NB4 (cell line): ENCODE measurements at regions not wholly inside any gene's neighbourhood (a gene's known extent, or its start where the extent isn't known, plus 50 kb on each side); places are given as distances from the start of the nearest gene placed in this dataset.
"Not testable (repeated sequence)": the region's sequence is repeated elsewhere in the genome, so short reads cannot be mapped to it uniquely, and the experiment has no call there.

Experiments
- DNase-seq: peaks from one replicate; pipeline ENCODE4 v3.0.0; 2010; ENCODE audit warnings: low read depth
- H3K4me3 ChIP-seq: one replicate; pipeline ENCODE4 v1.5.1; 2011; ENCODE audit warnings: mild to moderate bottlenecking, low read depth, low read length, moderate library complexity
- MYC ChIP-seq: IDR thresholded peaks from 2 replicates; pipeline ENCODE4 v1.6.1; 2011; ENCODE audit warnings: low read depth, low read length
- POLR2A ChIP-seq: IDR thresholded peaks from 2 replicates; pipeline ENCODE4 v1.6.1; 2011; ENCODE audit warnings: mild to moderate bottlenecking; ENCODE audit not compliant: insufficient read length; ENCODE audit errors: extremely low read depth
- TF ChIP-seq, protein P1 (sequence below): IDR thresholded peaks from one replicate; pipeline ENCODE4 v1.5.1; 2012; ENCODE audit warnings: low read depth, low read length
- TF ChIP-seq, protein P2 (sequence below): IDR thresholded peaks from 2 replicates; pipeline ENCODE4 v1.6.1; 2011; ENCODE audit warnings: low read depth, low read length

DNA sequence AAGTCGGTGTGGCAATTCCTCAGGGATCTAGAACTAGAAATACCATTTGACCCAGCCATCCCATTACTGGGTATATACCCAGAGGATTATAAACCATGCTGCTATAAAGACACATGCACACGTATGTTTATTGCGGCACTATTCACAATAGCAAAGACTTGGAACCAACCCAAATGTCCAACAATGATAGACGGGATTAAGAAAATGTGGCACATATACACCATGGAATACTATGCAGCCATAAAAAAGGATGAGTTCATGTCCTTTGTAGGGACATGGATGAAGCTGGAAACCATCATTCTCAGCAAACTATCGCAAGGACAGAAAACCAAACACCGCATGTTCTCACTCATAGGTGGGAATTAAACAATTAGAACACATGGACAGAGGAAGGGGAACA is 80.6 kb upstream of the ST3GAL5 start:
- not testable (repeated sequence) for H3K4me3 ChIP-seq, DNase-seq

DNA sequence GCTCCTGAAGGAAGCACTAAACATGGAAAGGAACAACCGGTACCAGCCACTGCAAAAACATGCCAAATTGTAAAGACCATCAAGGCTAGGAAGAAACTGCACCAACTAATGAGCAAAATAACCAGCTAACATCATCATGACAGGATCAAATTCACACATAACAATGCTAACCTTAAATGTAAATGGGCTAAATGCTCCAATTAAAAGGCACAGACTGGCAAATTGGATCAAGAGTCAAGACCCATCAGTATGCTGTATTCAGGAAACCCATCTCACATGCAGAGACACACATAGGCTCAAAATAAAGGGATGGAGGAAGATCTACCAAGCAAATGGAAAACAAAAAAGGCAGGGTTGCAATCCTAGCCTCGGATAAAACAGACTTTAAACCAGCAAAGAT is 77.0 kb upstream of the ST3GAL5 start:
- H3K4me3 ChIP-seq, DNase-seq: not testable (repeated sequence)

DNA sequence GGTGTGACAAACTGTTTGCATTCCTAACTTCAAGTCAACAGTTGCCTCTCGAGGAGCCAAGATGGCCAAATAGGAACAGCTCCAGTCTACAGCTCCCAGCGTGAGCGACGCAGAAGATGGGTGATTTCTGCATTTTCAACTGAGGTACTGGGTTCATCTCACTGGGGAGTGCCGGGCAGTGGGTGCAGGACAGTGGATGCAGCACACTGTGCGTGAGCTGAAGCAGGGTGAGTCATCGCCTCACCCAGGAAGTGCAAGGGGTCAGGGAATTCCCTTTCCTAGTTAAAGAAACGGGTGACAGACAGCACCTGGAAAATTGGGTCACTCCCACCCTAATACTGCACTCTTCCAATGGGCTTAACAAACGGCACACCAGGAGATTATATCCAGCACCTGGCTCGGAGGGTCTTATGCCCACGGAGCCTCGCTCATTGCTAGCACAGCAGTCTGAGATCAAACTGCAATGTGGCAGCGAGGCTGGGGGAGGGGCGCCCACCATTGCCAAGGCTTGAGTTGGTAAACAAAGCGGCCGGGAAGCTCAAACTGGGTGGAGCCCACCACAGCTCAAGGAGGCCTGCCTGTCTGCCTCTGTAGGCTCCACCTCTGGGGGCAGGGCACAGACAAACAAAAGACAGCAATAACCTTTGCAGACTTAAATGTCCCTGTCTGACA is 75.1 kb upstream of the ST3GAL5 start:
- not testable (repeated sequence) for H3K4me3 ChIP-seq, DNase-seq

DNA sequence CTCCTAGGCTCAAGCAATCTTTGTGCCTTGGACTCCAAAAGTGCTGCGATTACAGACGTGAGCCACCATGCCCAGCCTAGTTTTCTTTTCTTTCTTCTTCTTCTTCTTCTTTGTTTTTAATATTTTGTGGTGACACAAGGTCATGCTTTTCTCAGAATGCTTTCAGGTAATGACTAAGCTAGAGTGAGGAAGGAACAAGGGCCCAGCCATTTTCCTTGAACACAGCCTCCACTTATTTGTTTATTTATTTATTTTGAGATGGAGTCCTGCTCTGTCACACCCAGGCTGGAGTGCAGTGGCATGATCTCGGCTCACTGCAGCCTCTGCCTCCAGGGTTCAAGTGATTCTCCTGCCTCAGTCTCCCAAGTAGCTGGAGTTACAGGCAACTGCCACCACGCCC is 74.3 kb upstream of the ST3GAL5 start:
- H3K4me3 ChIP-seq, result no peak overlapping the region
- TF ChIP-seq, protein P1, sequence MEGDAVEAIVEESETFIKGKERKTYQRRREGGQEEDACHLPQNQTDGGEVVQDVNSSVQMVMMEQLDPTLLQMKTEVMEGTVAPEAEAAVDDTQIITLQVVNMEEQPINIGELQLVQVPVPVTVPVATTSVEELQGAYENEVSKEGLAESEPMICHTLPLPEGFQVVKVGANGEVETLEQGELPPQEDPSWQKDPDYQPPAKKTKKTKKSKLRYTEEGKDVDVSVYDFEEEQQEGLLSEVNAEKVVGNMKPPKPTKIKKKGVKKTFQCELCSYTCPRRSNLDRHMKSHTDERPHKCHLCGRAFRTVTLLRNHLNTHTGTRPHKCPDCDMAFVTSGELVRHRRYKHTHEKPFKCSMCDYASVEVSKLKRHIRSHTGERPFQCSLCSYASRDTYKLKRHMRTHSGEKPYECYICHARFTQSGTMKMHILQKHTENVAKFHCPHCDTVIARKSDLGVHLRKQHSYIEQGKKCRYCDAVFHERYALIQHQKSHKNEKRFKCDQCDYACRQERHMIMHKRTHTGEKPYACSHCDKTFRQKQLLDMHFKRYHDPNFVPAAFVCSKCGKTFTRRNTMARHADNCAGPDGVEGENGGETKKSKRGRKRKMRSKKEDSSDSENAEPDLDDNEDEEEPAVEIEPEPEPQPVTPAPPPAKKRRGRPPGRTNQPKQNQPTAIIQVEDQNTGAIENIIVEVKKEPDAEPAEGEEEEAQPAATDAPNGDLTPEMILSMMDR, result no peak
- no peak for TF ChIP-seq MYC
- TF ChIP-seq, protein P2, sequence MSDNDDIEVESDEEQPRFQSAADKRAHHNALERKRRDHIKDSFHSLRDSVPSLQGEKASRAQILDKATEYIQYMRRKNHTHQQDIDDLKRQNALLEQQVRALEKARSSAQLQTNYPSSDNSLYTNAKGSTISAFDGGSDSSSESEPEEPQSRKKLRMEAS, result no peak
- no peak for TF ChIP-seq POLR2A
- no peak for DNase-seq

DNA sequence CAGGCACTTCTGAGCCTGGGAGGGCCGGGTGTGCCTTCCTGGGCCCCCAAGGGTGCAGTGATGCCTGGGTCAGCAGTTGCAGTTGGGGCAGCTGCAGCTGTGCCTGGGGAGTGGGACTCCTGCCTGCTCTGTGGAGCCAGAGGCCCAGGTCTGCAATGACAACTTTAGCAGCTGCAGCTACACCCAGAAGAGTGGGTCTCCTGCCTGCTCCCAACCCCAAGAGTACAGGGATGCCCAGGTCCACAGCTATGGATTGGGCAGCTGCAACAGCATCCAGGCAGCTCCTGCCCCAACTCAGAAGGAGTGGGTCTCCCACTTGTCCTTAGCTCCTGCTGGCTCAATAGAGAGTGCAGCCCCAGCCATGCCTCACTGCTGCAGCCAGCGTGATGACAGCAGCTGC is 73.0 kb upstream of the ST3GAL5 start:
- no peak for DNase-seq
- TF ChIP-seq, protein P1, result no peak
- TF ChIP-seq, protein P2, result no peak
- no peak for TF ChIP-seq MYC
- TF ChIP-seq POLR2A, result no peak
- no peak overlapping the region for H3K4me3 ChIP-seq

DNA sequence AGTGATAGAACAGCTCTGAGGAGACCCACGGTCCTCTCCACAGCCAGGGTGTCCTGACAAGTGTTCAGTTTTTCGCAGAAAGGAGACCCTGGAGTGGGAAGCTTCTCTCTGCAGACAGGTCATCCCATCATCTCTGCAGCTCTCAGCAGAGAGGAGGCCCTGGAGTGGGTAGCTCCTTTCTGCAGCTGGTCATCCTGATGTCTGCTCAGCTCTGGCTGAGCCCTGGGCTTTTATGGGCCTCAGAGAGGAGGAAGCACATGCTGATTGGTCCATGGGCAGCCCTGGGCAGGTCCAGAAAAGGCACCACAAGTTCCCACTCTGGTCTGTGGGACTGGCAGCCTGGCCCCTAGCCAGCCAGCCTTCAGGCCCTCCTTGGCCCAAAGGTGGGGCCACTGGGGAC is 72.3 kb upstream of the ST3GAL5 start:
- no peak for TF ChIP-seq MYC
- TF ChIP-seq, protein P2, result no peak
- TF ChIP-seq, protein P1, result no peak
- TF ChIP-seq POLR2A, result no peak
- no peak overlapping the region for H3K4me3 ChIP-seq
- DNase-seq, result no peak

DNA sequence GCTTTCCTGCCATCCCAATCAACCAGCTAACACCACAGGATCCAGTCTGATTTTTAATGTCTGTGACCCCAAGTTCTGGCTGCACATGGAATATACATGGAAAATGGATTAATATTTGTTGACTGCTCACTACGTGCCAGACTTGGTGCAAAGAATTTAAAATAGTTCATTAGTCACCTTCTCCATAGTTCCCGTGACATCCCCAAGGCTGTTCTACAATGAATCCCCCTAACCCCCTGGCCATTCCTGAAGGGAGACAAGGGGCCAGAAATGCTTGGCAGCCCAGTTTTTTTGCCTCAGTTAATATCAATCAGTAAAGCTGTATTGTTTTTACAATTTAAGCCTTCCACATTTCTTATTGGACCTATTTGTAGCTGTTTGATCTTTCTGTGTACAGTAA is 71.0 kb upstream of the ST3GAL5 start:
- TF ChIP-seq MYC, result no peak
- no peak for TF ChIP-seq POLR2A
- TF ChIP-seq, protein P1, result no peak
- TF ChIP-seq, protein P2, result no peak
- DNase-seq, result no peak
- H3K4me3 ChIP-seq, result no peak overlapping the region

DNA sequence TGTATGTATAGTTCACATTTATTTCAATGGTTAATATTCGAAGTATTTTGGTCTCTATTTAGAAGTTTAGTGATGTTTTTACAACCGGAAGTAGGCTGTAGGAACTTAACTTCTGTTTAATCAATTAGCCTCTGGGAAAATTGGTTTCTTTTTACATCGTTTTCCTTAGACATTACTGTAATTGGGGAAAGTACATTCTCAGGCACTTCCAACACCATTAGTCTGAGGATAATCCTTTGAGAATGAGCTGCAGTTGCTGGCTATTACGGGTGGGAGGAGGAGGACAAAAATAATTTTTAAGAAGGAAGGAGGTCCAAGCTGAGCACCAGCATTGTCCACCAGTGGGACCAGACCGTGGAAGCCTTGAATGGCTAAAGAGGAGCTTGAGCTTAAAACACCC is 70.4 kb upstream of the ST3GAL5 start:
- H3K4me3 ChIP-seq, result no peak overlapping the region
- DNase-seq, result no peak
- TF ChIP-seq MYC, result no peak
- TF ChIP-seq, protein P2, result no peak
- TF ChIP-seq POLR2A, result no peak
- TF ChIP-seq, protein P1, result no peak
